Prostate gland (tissue), 2 donors: ENCODE measurements at regions not wholly inside any gene's neighbourhood (a gene's known extent, or its start where the extent isn't known, plus 50 kb on each side); places are given as distances from the start of the nearest gene placed in this dataset.

ENCODE experiments used
- POLR2A ChIP-seq: fragments of 450-650 bp; IDR thresholded peaks from one replicate; pipeline ENCODE4 v1.6.1; 2016; ENCODE audit warnings: antibody characterized with exemption, mild to moderate bottlenecking
- POLR2AphosphoS5 ChIP-seq: sonication (generic); formaldehyde crosslinking; IDR thresholded peaks from one replicate; pipeline ENCODE4 v1.6.1; 2017; ENCODE audit warnings: antibody characterized with exemption
- TF ChIP-seq, protein P1 (sequence below), 4 experiments: fragments of 200-600 bp in 2 of 4; fragments of 450-650 bp in 2 of 4; sonication (generic) in 2 of 4; IDR thresholded peaks; 1 replicate in 3 of 4; 2 replicates in 1 of 4; pipeline ENCODE4 v1.5.1; 2016 to 2019; ENCODE audit warnings: antibody characterized with exemption in 4 of 4, mild to moderate bottlenecking in 2 of 4, moderate library complexity in 2 of 4

DNA sequence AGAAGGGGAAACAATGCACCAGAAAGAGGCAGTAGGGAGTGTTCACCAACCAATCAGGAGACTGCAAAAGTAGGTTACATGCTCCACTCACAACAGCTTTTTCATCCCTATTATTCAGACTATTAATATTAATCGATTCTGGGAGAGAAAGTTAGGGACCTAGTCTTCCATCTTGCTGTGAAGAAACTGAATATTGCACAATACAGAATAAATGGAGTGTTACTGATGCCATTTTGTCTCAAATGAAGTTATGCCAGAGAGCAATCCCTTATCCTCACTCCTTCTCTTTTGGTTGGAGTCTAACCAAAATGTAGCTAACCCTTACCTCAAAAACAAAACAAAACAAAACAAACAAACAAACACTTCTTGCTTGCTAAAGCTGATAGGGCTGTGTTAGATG is 1120.9 kb upstream of the GYPC start:
- TF ChIP-seq, protein P1, sequence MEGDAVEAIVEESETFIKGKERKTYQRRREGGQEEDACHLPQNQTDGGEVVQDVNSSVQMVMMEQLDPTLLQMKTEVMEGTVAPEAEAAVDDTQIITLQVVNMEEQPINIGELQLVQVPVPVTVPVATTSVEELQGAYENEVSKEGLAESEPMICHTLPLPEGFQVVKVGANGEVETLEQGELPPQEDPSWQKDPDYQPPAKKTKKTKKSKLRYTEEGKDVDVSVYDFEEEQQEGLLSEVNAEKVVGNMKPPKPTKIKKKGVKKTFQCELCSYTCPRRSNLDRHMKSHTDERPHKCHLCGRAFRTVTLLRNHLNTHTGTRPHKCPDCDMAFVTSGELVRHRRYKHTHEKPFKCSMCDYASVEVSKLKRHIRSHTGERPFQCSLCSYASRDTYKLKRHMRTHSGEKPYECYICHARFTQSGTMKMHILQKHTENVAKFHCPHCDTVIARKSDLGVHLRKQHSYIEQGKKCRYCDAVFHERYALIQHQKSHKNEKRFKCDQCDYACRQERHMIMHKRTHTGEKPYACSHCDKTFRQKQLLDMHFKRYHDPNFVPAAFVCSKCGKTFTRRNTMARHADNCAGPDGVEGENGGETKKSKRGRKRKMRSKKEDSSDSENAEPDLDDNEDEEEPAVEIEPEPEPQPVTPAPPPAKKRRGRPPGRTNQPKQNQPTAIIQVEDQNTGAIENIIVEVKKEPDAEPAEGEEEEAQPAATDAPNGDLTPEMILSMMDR (IDR thresholded peaks at IDR 0.05), result no peak
- TF ChIP-seq POLR2A (no peak), POLR2AphosphoS5 (no peak)
